ENCODE measurements at regions not wholly inside any gene's neighbourhood (a gene's known extent, or its start where the extent isn't known, plus 50 kb on each side); places are given as distances from the start of the nearest gene placed in this dataset.

GRCh38 chr7:8937204-8937603, 503.8 kb downstream of the NXPH1 start:
- Mint-ChIP-seq H3K9me3 (no peaks in the 10 kb centered on the region), H3K4me3 (no peak overlapping the region), H3K27ac (no peak overlapping the region), H3K36me3 (no peaks in the 10 kb centered on the region), H3K4me1 (no peaks in the 10 kb centered on the region), H3K27me3 (ENCODE audit: insufficient read depth, low read depth) (no peaks in the 10 kb centered on the region)
- no peak overlapping the region for H3K27ac ChIP-seq
- peak overlapping the region; percentile 21 for H2AFZ ChIP-seq (replicated peaks)
- no peak overlapping the region for H3K4me3 ChIP-seq
- H3K36me3 ChIP-seq: no peaks in the 10 kb centered on the region
- H3K9ac ChIP-seq: no peak overlapping the region
- H3K27me3 ChIP-seq: no peaks in the 10 kb centered on the region
- no peaks in the 10 kb centered on the region for H3F3A ChIP-seq (ENCODE audit: low read depth)
- H3K4me1 ChIP-seq: peaks cover 22% of the 10 kb centered on the region
- H3K9me3 ChIP-seq (ENCODE audit: low read depth): no peaks in the 10 kb centered on the region
- H3K4me2 ChIP-seq: no peak overlapping the region
- no peaks in the 10 kb centered on the region for H3K79me2 ChIP-seq (ENCODE audit: low read depth)
- DNase-seq (ENCODE audit: low spot score): no peak
- no peaks in the 10 kb centered on the region for H4K20me1 ChIP-seq (ENCODE audit: low read depth)
- TF ChIP-seq CTCF (IDR thresholded peaks at IDR 0.05) (no peak), EZH2phosphoT487 (IDR thresholded peaks at IDR 0.05) (no peak), EZH2 (IDR thresholded peaks at IDR 0.05) (no peak)

- no peak overlapping the region for H3K9ac ChIP-seq
- H4K20me1 ChIP-seq (ENCODE audit: low read depth): no peaks in the 10 kb centered on the region
- H3K36me3 Mint-ChIP-seq: no peaks in the 10 kb centered on the region
- no peaks in the 10 kb centered on the region for H3K9me3 Mint-ChIP-seq
- peak; percentile 8 for DNase-seq (ENCODE audit: low spot score)
- H3K27me3 Mint-ChIP-seq (ENCODE audit: insufficient read depth, low read depth): no peaks in the 10 kb centered on the region
- H3K4me2 ChIP-seq: no peak overlapping the region
- H3K4me1 Mint-ChIP-seq: no peaks in the 10 kb centered on the region
- TF ChIP-seq EZH2phosphoT487 (IDR thresholded peaks at IDR 0.05) (no peak), EZH2 (IDR thresholded peaks at IDR 0.05) (no peak), CTCF (IDR thresholded peaks at IDR 0.05) (no peak)
- no peaks in the 10 kb centered on the region for H3K9me3 ChIP-seq (ENCODE audit: low read depth)
- H3K4me1 ChIP-seq: peaks cover 12% of the 10 kb centered on the region
- no peaks in the 10 kb centered on the region for H3K79me2 ChIP-seq (ENCODE audit: low read depth)
- H3K27me3 ChIP-seq: no peaks in the 10 kb centered on the region
- H3K27ac ChIP-seq: no peak overlapping the region
- no peaks in the 10 kb centered on the region for H3K36me3 ChIP-seq
- no peak overlapping the region for H3K4me3 Mint-ChIP-seq
- no peaks in the 10 kb centered on the region for H3F3A ChIP-seq (ENCODE audit: low read depth)
- H2AFZ ChIP-seq (replicated peaks): no peak overlapping the region
- no peak overlapping the region for H3K27ac Mint-ChIP-seq
- no peak overlapping the region for H3K4me3 ChIP-seq
Measured at GRCh38 chr7:8938044-8938805, 504.8 kb downstream of the NXPH1 start.

- DNase-seq (ENCODE audit: low spot score): no peak
- Mint-ChIP-seq H3K36me3 (no peaks in the 10 kb centered on the region), H3K9me3 (no peaks in the 10 kb centered on the region), H3K27me3 (ENCODE audit: insufficient read depth, low read depth) (no peaks in the 10 kb centered on the region), H3K27ac (no peak overlapping the region), H3K4me3 (no peak overlapping the region), H3K4me1 (no peaks in the 10 kb centered on the region)
- Histone ChIP-seq H3K4me2 (no peak overlapping the region), H3K36me3 (no peaks in the 10 kb centered on the region), H3K27me3 (no peaks in the 10 kb centered on the region), H3K4me3 (no peak overlapping the region), H3K9me3 (ENCODE audit: low read depth) (no peaks in the 10 kb centered on the region), H3K79me2 (ENCODE audit: low read depth) (no peaks in the 10 kb centered on the region), H2AFZ (replicated peaks) (no peak overlapping the region), H3F3A (ENCODE audit: low read depth) (no peaks in the 10 kb centered on the region), H3K4me1 (peaks cover 6% of the 10 kb centered on the region), H3K9ac (no peak overlapping the region), H3K27ac (no peak overlapping the region), H4K20me1 (ENCODE audit: low read depth) (no peaks in the 10 kb centered on the region)
- no peak for TF ChIP-seq EZH2phosphoT487 (IDR thresholded peaks at IDR 0.05)
Measured at GRCh38 chr7:8939446-8939845, 506.0 kb downstream of the NXPH1 start.

- Histone ChIP-seq H2AFZ (replicated peaks) (no peak overlapping the region), H3K4me1 (no peaks in the 10 kb centered on the region), H3K79me2 (ENCODE audit: low read depth) (no peaks in the 10 kb centered on the region), H3F3A (ENCODE audit: low read depth) (no peaks in the 10 kb centered on the region), H3K27ac (no peak overlapping the region), H3K4me3 (no peak overlapping the region), H3K4me2 (no peak overlapping the region), H3K9me3 (ENCODE audit: low read depth) (no peaks in the 10 kb centered on the region), H3K9ac (no peak overlapping the region), H3K36me3 (no peaks in the 10 kb centered on the region), H3K27me3 (no peaks in the 10 kb centered on the region), H4K20me1 (ENCODE audit: low read depth) (no peaks in the 10 kb centered on the region)
- Mint-ChIP-seq H3K4me1 (no peaks in the 10 kb centered on the region), H3K4me3 (no peak overlapping the region), H3K9me3 (no peaks in the 10 kb centered on the region), H3K36me3 (no peaks in the 10 kb centered on the region), H3K27me3 (ENCODE audit: insufficient read depth, low read depth) (no peaks in the 10 kb centered on the region), H3K27ac (no peak overlapping the region)
- TF ChIP-seq CTCF (IDR thresholded peaks at IDR 0.05) (no peak), EZH2phosphoT487 (IDR thresholded peaks at IDR 0.05) (no peak), EZH2 (IDR thresholded peaks at IDR 0.05) (no peak)
- no peak for DNase-seq (ENCODE audit: low spot score)
Measured at GRCh38 chr7:8963722-8964121, 530.3 kb downstream of the NXPH1 start.
